Activated T-cell treated with anti-CD3 and anti-CD28 coated beads, Interleukin-2, amount 50 U/mL, for 24 hours (primary cell): ENCODE measurements at regions not wholly inside any gene's neighbourhood (a gene's known extent, or its start where the extent isn't known, plus 50 kb on each side); places are given as distances from the start of the nearest gene placed in this dataset.

Experiments used
- DNase-seq: peaks from one replicate; pipeline ENCODE4 v3.0.0-alpha.2; 2020
- H3K27ac Mint-ChIP-seq: 2 replicates; pipeline ENCODE4 v1.8.0; 2020; ENCODE audit warnings: mild to moderate bottlenecking, mixed read lengths
- H3K27me3 Mint-ChIP-seq: 2 replicates; pipeline ENCODE4 v1.8.0; 2020; ENCODE audit warnings: mixed read lengths
- H3K36me3 Mint-ChIP-seq: 2 replicates; pipeline ENCODE4 v1.8.0; 2020; ENCODE audit warnings: low read depth, mixed read lengths
- H3K4me1 Mint-ChIP-seq: 2 replicates; pipeline ENCODE4 v1.8.0; 2020; ENCODE audit warnings: low read depth, mixed read lengths
- H3K4me3 Mint-ChIP-seq: 2 replicates; pipeline ENCODE4 v1.8.0; 2020; ENCODE audit warnings: mild to moderate bottlenecking, moderate library complexity, mixed read lengths
- H3K9me3 Mint-ChIP-seq: 2 replicates; pipeline ENCODE4 v1.8.0; 2020; ENCODE audit warnings: mixed read lengths

DNA sequence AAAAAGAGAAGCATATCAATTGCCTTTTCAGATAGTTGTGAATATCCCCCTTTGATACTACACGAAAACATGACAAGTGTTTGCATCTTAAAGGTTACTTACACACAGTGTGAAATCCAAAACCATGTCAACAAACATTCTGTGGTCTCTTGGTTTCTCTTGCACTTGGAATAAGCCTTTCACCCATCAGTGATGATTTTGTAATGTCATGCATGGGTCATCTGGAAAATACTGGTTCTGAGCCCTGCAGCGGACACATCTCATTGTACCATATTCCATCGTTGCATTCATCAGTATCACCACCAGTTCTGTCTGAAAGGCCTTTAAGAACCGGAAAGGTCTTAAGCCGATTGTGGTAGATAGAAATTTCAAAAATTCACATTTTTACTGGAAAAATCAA lies 65.4 kb upstream of the SOX1 start:
- H3K27ac Mint-ChIP-seq = no peak overlapping the region
- no peak for DNase-seq
- no peaks in the 10 kb centered on the region for H3K4me1 Mint-ChIP-seq
- H3K9me3 Mint-ChIP-seq = peaks cover 6% of the 10 kb centered on the region
- H3K36me3 Mint-ChIP-seq = no peaks in the 10 kb centered on the region
- H3K27me3 Mint-ChIP-seq = peaks cover 24% of the 10 kb centered on the region
- H3K4me3 Mint-ChIP-seq = no peak overlapping the region

DNA sequence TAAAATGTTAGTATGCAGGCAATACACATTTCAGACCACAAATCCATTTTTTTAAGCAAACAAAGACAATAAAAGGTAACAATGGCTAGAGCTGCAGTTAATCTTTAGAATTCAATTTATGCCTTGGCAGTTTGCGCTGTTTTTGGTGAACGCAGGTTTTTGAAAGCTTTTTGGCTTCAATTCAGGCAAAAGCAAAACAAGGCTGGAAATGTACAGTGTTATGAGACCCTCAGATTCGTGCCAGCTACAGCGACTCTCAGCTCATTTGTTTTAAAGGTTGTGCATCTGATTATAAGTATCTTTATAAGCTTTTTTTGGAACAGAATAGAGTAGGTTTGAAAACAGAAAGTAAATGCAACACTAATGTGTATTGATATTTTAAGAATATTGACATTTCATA lies 63.6 kb upstream of the SOX1 start:
- no peak for DNase-seq
- Mint-ChIP-seq H3K36me3 (no peaks in the 10 kb centered on the region), H3K27me3 (peaks cover 20% of the 10 kb centered on the region), H3K4me1 (no peaks in the 10 kb centered on the region), H3K9me3 (peaks cover 6% of the 10 kb centered on the region), H3K27ac (no peak overlapping the region), H3K4me3 (no peak overlapping the region)

DNA sequence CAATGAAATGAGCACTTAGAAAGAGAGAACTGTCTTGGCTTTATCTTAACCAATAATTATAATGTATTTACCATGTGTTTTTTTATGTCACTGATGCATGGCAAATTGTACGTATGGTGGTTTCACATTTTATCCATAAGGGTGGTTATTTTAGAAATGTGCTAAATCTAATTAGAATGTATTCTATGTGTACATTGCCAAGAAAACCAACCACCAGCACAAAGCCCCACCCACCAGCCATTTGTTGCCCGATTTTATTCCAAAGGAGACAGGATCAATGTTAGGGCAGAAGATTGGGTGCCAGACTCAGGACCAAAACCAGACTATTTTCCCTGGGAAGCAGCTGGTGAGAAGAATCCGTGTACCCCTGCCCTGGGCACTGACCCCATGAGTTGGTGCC lies 63.0 kb upstream of the SOX1 start:
- Mint-ChIP-seq H3K4me3 (no peak overlapping the region), H3K4me1 (no peaks in the 10 kb centered on the region), H3K27me3 (peaks cover 16% of the 10 kb centered on the region), H3K9me3 (peaks cover 6% of the 10 kb centered on the region), H3K36me3 (no peaks in the 10 kb centered on the region), H3K27ac (no peak overlapping the region)
- DNase-seq = no peak

DNA sequence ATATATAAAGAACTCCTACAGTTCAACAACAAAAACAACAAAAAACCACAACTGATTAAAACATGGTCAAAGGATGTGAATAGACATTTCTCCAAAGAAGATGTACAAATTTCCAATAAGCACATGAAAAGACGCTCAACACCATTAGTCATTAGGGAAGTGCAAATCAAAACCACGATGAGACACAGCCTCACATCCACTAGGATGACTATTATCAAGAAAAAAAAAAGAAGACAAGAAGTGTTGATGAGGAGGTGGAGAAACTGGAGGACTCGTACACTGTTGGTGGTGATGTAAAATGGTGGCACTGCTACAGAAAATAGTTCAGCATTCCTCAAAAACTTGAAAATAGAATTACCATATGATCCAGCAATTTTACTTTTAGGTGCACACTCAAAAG lies 61.0 kb upstream of the SOX1 start:
- no peaks in the 10 kb centered on the region for H3K4me1 Mint-ChIP-seq

DNA sequence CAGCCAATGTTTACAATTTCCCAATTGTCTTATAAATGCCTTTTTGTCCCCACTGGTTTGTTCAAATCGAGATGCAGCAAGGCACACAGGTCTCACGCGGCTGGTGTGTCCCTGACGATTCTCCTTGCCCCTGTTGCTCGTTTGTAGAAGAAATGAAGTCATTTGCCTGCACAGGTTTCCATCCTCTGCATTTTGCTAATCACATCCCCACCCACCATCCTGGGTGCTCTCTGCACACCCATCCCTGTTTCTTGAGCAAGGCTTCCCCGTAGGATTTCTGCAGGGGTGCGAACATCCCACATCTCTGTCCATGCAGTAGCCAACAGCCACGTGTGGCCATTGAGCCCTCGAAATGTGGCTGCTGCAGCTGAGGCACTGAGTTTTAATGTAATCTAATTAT lies 59.8 kb upstream of the SOX1 start:
- Mint-ChIP-seq H3K27ac (no peak overlapping the region), H3K4me1 (no peaks in the 10 kb centered on the region), H3K9me3 (peaks cover 6% of the 10 kb centered on the region)

More for the DNA sequence above, 61.0 kb upstream of the SOX1 start:
- Mint-ChIP-seq H3K27me3 (peaks cover 8% of the 10 kb centered on the region), H3K9me3 (peaks cover 6% of the 10 kb centered on the region), H3K36me3 (no peaks in the 10 kb centered on the region), H3K4me3 (no peak overlapping the region), H3K27ac (no peak overlapping the region)
- DNase-seq = no peak

DNA sequence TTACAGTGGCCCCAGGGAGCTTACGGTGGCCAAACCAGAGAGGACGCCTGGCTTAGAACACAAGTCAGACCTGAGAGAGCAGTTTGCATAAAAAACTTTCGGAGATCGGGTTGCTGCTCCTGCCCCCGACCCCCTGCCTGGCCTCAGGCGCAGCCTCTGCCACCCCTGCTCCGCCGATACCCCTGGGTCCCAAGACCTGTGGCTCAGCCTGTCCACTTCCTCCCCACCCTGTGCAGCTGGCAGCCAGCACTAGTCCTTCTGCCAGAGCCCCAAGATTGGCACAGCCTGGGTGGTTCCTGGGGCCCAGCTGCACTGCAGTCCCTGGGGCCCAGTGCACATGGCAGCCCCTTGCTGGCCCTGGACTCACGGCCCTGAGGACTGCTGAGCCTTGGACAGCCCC lies 56.2 kb upstream of the SOX1 start:
- no peak for DNase-seq
- Mint-ChIP-seq H3K27me3 (peaks cover 6% of the 10 kb centered on the region), H3K4me1 (no peaks in the 10 kb centered on the region), H3K9me3 (peaks cover 9% of the 10 kb centered on the region), H3K4me3 (no peak overlapping the region), H3K36me3 (no peaks in the 10 kb centered on the region), H3K27ac (no peak overlapping the region)

More for the DNA sequence above, 59.8 kb upstream of the SOX1 start:
- H3K4me3 Mint-ChIP-seq = no peak overlapping the region
- peaks cover 8% of the 10 kb centered on the region for H3K27me3 Mint-ChIP-seq
- no peak for DNase-seq
- no peaks in the 10 kb centered on the region for H3K36me3 Mint-ChIP-seq

DNA sequence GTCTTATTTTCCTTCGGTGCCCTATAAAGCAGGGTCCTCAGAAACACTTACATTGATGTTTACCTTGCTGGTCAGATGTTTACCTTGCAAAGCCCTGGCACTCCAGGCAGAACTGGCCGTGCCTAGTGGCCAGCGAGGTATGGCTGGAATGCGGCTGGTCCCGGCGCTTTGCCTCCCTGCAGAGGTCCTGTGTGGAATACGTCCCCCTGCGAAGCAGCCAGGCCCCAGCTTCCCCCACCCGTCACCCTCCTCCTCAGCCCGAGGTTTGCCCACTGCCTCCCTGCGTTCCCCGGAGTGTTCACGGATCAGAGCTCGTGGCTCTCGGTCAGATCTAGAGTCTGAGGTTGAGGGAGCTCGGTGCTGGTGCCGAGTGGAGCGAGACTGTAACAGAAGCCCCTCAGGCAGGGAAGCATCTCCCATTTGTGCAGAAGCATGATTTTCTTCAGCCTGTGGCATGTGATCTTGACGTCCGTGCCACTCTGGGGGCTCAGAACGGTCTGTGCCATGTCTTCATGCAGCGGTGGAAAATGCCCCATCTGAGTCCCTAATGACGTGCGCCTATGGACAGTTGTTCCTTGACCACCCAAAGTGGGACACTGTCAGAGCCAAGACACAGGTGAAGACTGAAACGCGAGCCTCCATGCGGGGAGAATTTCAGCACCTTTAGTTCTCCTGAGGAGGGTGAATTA lies 54.8 kb upstream of the SOX1 start:
- Mint-ChIP-seq H3K27ac (no peak overlapping the region), H3K4me3 (no peak overlapping the region), H3K36me3 (no peaks in the 10 kb centered on the region), H3K9me3 (peaks cover 3% of the 10 kb centered on the region), H3K27me3 (peaks cover 6% of the 10 kb centered on the region), H3K4me1 (no peaks in the 10 kb centered on the region)
- DNase-seq = no peak

DNA sequence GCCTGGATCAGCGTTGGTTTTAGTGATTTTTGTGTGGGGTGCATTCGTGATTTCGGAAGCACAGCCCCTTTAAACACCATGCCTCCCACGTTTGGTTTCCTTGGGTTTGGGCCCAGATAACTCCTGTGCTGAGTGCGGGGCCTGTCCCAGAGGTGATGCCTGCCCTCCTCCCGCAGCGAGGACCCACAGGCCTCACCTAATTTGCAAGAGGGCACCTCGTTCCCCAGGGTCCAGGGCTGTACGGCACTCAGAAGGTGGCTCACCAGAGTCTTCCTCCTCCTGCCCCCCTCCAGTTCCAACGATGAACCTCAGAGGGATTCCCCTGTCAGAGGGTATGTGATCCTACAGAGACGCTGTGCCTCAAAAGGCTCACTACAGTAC lies 54.3 kb upstream of the SOX1 start:
- peaks cover 6% of the 10 kb centered on the region for H3K27me3 Mint-ChIP-seq
- DNase-seq = no peak
- H3K4me1 Mint-ChIP-seq = no peaks in the 10 kb centered on the region
- peaks cover 3% of the 10 kb centered on the region for H3K9me3 Mint-ChIP-seq
- H3K36me3 Mint-ChIP-seq = no peaks in the 10 kb centered on the region
- H3K4me3 Mint-ChIP-seq = no peak overlapping the region
- no peak overlapping the region for H3K27ac Mint-ChIP-seq

DNA sequence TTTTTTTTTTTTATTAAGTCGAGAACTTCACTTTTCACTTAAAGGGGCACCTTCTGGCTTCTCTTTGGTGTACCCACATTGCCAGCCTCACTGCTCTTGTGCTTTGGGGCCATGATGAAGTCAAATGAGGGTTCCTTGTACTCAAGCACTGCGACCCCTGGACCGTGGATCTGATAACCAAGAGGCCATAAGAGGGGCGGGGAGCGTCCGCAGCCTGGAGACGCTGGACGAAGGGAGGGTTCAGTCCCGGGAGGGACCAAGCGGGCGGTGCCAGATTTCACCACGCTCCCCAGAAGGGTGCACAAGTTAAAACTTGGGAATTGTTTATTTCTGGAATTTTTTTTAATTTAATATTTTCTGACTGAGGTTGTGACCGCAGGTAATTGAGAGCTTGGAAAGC lies 53.3 kb upstream of the SOX1 start:
- Mint-ChIP-seq H3K27ac (no peak overlapping the region), H3K36me3 (no peaks in the 10 kb centered on the region), H3K9me3 (peaks cover 3% of the 10 kb centered on the region), H3K27me3 (peaks cover 2% of the 10 kb centered on the region), H3K4me3 (no peak overlapping the region), H3K4me1 (no peaks in the 10 kb centered on the region)
- no peak for DNase-seq

DNA sequence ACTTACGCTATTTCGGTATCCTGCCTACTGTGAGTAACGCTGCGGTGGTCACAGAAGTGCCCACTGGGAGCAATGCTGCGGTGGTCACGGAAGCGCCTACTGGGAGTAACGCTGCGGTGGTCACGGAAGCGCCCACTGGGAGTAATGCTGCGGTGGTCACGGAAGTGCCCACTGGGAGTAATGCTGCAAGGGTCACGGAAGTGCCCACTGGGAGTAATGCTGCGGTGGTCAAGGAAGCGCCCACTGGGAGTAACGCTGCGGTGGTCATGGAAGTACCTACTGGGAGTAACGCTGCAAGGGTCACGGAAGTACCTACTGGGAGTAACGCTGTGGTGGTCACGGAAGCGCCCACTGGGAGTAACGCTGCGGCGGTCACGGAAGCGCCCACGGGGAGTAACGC lies 52.1 kb upstream of the SOX1 start:
- Mint-ChIP-seq H3K9me3 (peaks cover 3% of the 10 kb centered on the region), H3K36me3 (no peaks in the 10 kb centered on the region), H3K4me1 (no peaks in the 10 kb centered on the region), H3K27me3 (peaks cover 8% of the 10 kb centered on the region), H3K4me3 (no peak overlapping the region), H3K27ac (no peak overlapping the region)
- no peak for DNase-seq
